Activated CD4-positive, alpha-beta memory T cell treated with anti-CD3 and anti-CD28 coated beads for 36 hours (primary cell): ENCODE measurements at regions not wholly inside any gene's neighbourhood (a gene's known extent, or its start where the extent isn't known, plus 50 kb on each side); places are given as distances from the start of the nearest gene placed in this dataset.

ENCODE experiments used
- CTCF ChIA-PET: fragments of 350-600 bp; sonication (Branson Sonifier 250); formaldehyde crosslinking; loops from one replicate; lab custom pipeline; 2021; ENCODE audit warnings: antibody characterized with exemption, inconsistent platforms; lab: Charles Lee
- POLR2A ChIA-PET: fragments of 350-600 bp; sonication (Branson Sonifier 250); formaldehyde crosslinking; loops from one replicate; lab custom pipeline; 2021; ENCODE audit warnings: antibody characterized with exemption; lab: Charles Lee
- DNase-seq: peaks from one replicate; pipeline ENCODE4 v3.0.0-alpha.2; 2020
- H3K27ac Mint-ChIP-seq: one replicate; pipeline ENCODE4 v1.8.0; 2021; ENCODE audit warnings: mixed read lengths
- H3K27me3 Mint-ChIP-seq: one replicate; pipeline ENCODE4 v1.8.0; 2021; ENCODE audit warnings: mixed read lengths
- H3K36me3 Mint-ChIP-seq: one replicate; pipeline ENCODE4 v1.8.0; 2021; ENCODE audit warnings: mixed read lengths
- H3K4me1 Mint-ChIP-seq: one replicate; pipeline ENCODE4 v1.8.0; 2021; ENCODE audit warnings: low read depth, mixed read lengths
- H3K4me3 Mint-ChIP-seq: one replicate; pipeline ENCODE4 v1.8.0; 2021; ENCODE audit warnings: mild to moderate bottlenecking, mixed read lengths
- H3K9me3 Mint-ChIP-seq: one replicate; pipeline ENCODE4 v1.8.0; 2021; ENCODE audit warnings: mixed read lengths
- intact Hi-C: fragments of 100-400 bp; cut with micrococcal nuclease; formaldehyde crosslinking; loops from one replicate; pipeline ENCODE4 v1.15.1; 2023

DNA sequence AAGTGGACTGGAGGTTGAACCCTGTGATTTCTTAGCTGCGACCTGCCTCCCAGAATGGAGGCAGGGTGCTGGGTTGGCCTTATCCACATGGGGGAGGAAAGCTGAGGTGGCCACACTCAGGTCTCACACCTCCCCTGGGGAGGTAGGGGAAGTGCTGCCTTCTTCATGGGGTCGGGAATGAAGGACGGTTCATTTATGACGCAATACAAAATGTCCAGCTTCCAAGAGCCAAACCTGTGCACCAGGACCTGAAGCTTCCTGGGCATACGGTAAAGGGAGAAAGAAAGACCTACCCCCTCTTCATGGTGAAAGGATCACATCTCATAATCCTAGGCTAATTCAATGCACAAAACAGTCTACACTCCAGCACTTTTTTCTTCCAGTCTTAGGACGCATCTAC lies 150.6 kb upstream of the CDYL start:
- intact Hi-C loops, result no loop called here
- no peak for DNase-seq
- Mint-ChIP-seq H3K4me3 (no peak overlapping the region), H3K27ac (no peak overlapping the region), H3K4me1 (no peaks in the 10 kb centered on the region), H3K9me3 (peaks cover 19% of the 10 kb centered on the region), H3K36me3 (peaks cover under 1% of the 10 kb centered on the region), H3K27me3 (no peaks in the 10 kb centered on the region)
- CTCF ChIA-PET, result no interaction called here
- POLR2A ChIA-PET, result no interaction called here

DNA sequence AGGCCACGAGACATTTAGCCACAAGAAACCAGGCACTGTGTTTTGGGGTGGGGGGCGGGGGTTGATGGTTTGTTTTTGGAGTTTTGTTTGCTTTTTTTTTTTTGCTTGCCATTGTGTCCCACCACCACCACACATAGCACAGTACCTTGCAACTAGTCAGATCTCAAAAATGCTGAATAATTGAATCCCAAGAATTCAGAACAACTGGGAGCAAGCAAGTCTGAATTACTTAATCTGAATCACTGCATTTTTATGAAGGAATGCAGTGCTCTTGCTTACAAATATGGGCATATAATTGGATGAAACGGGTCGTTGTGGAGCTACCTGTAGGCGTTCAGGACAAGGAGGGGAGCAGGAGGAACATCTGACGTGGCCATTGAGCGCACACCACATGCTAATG lies 151.5 kb upstream of the CDYL start:
- POLR2A ChIA-PET, result no interaction called here
- H3K27me3 Mint-ChIP-seq, result no peaks in the 10 kb centered on the region
- H3K36me3 Mint-ChIP-seq, result no peaks in the 10 kb centered on the region
- no peak for DNase-seq
- CTCF ChIA-PET, result no interaction called here
- H3K4me1 Mint-ChIP-seq, result no peaks in the 10 kb centered on the region
- H3K27ac Mint-ChIP-seq, result no peak overlapping the region
- intact Hi-C loops, result no loop called here
- H3K4me3 Mint-ChIP-seq, result no peak overlapping the region
- H3K9me3 Mint-ChIP-seq, result peaks cover 11% of the 10 kb centered on the region

DNA sequence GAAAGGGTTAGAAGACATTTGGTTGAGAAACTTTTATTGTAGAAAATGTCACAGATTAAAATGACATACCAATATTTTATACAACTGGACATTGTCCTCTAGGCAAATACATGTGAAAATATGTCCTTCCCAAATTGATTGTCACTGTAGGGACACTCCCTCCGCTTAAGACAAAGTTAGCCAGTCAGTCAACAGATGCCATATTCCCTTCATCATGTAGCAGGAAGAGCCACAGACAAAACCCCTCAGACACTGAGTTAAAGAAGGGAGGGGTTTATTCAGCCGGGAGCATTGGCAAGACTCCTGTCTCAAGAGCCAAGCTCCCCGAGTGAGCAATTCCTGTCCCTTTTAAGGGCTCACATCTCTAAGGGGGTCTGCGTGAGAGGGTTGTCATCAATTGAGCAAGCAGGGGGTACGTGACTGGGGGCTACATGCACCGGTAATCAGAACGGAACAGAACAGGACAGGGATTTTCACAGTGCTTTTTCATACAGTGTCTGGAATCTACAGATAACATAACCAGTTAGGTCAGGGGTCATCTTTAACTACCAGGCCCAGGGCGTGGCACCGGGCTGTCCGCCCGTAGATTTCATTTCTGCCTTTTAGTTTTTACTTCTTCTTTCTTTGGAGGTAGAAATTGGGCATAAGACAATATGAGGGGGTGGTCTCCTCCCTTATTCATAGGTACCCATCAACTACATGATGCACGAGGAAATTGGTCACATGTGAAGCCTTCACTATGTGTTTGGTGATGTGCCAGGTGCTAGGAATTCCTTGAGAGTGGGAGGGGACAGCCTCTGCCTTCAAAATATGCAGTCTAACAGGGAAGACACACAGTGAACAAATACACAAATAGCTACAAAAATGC lies 155.7 kb upstream of the CDYL start:
- Mint-ChIP-seq H3K9me3 (no peaks in the 10 kb centered on the region), H3K4me3 (no peak overlapping the region), H3K4me1 (no peaks in the 10 kb centered on the region), H3K36me3 (no peaks in the 10 kb centered on the region), H3K27ac (no peak overlapping the region), H3K27me3 (no peaks in the 10 kb centered on the region)
- DNase-seq, result no peak
- ChIA-PET POLR2A (no interaction called here), CTCF (no interaction called here)
- intact Hi-C loops, result no loop called here

DNA sequence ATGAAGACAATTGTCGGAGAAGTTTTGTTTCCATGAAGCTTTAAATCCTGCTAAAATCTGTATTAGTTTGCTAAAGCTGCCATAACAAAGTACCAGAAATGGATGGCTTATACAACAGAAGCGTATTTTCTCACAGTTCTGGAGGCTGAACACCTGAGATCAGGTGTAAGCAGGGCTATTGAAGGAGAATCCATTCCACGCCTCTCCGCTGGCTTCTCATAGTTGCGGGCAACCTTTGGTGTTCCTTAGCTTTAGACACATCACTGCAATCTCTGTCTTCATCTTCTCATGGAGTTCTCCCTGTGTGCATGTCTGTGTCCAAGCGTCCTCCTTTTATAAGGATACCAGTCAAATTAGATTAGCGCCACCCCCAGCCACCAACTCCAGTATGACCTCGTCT lies 159.9 kb upstream of the CDYL start:
- POLR2A ChIA-PET, result no interaction called here
- CTCF ChIA-PET, result no interaction called here
- Mint-ChIP-seq H3K27ac (no peak overlapping the region), H3K36me3 (no peaks in the 10 kb centered on the region), H3K9me3 (no peaks in the 10 kb centered on the region), H3K4me3 (no peak overlapping the region), H3K27me3 (peaks cover 5% of the 10 kb centered on the region), H3K4me1 (no peaks in the 10 kb centered on the region)
- intact Hi-C loops, result no loop called here
- no peak for DNase-seq

DNA sequence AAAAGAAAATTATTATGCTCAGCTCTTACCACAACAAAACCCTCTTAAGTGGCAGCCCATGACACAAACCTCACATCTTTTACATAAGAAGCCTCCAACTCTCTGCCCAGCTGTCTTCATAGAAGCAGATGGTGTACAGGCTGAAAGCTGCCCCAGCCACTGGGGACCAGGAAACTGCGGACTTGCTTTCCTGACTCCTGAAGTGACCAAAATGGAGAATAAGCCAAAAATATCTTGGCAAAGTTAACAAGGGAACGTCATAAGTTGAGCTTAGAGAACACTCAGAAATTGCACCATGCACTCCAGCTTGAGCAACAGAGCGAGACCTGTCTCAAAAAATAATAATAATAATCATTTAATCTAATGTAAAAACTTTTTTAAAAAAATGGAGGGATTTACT lies 160.3 kb upstream of the CDYL start:
- Mint-ChIP-seq H3K27ac (no peak overlapping the region), H3K4me1 (peaks cover under 1% of the 10 kb centered on the region), H3K27me3 (peaks cover 6% of the 10 kb centered on the region), H3K36me3 (no peaks in the 10 kb centered on the region), H3K9me3 (no peaks in the 10 kb centered on the region), H3K4me3 (no peak overlapping the region)
- POLR2A ChIA-PET, result no interaction called here
- DNase-seq, result no peak
- CTCF ChIA-PET, result no interaction called here
- intact Hi-C loops, result no loop called here

DNA sequence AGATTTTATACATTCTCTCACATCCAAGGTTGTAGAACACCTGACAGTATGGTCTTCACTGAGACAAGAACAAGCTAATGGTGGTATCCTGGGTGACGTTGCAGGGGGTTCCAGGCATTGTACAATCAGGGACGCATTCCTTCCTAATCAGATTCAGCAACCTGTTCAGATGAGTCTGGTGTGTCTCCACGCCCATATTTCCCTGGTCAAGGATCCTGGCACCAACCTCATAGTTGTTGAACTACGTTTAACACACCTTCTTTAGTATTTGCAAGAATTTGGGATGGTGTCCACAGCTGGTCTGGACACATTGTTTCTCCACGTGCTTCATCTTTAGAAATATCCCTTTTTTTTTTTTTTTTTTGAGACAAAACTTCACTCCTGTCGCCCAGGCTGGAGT lies 161.0 kb upstream of the CDYL start:
- ChIA-PET CTCF (no interaction called here), POLR2A (no interaction called here)
- H3K27ac Mint-ChIP-seq, result no peak overlapping the region
- H3K4me3 Mint-ChIP-seq, result no peak overlapping the region
- H3K9me3 Mint-ChIP-seq, result no peaks in the 10 kb centered on the region
- no peaks in the 10 kb centered on the region for H3K36me3 Mint-ChIP-seq
- H3K4me1 Mint-ChIP-seq, result peaks cover 2% of the 10 kb centered on the region
- no peak for DNase-seq
- intact Hi-C loops, result no loop called here
- H3K27me3 Mint-ChIP-seq, result peaks cover 10% of the 10 kb centered on the region

DNA sequence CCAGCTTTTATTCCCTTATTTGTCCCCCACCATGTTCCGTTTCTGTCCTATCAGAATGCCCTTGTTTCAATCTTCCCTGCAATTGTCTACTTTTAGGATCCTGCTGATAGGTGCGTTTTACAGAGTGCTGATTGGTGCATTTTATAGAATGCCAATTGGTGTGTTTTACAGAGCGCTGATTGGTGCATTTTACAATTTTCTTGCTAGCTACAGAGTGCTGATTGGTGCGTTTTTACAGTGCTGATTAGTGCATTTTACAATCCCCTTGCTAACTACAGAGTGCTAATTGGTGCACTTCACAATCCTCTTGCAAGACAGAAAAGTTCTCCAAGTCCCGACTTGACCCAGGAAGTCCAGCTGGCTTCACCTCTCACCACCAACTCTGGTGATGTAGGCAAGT lies 161.6 kb upstream of the CDYL start:
- no peak for DNase-seq
- ChIA-PET POLR2A (no interaction called here), CTCF (no interaction called here)
- H3K27me3 Mint-ChIP-seq, result peaks cover 12% of the 10 kb centered on the region
- no peaks in the 10 kb centered on the region for H3K9me3 Mint-ChIP-seq
- H3K36me3 Mint-ChIP-seq, result no peaks in the 10 kb centered on the region
- no peak overlapping the region for H3K27ac Mint-ChIP-seq
- peaks cover 2% of the 10 kb centered on the region for H3K4me1 Mint-ChIP-seq
- H3K4me3 Mint-ChIP-seq, result no peak overlapping the region
- intact Hi-C loops, result no loop called here

DNA sequence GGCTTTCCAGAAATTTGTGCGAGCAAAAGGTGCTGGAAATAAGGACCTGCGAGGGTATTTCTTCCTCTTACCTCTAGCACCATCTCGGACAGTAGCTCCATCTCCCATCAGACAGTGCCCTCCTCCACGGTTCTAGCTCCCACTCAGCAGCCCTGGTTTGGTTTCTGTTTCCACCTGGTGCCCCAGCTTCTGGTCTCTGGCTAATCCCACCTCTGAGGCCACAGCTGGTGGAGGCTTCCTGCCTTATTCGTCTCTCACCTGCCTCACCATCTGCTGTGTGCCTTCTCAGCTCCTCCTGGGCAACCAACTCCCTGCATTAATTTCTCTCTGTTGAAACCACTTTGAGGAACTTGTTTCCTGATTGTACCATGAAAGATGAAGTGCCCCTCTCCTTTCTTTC lies 162.4 kb upstream of the CDYL start:
- Mint-ChIP-seq H3K4me3 (no peak overlapping the region), H3K27me3 (peaks cover 15% of the 10 kb centered on the region), H3K9me3 (no peaks in the 10 kb centered on the region), H3K27ac (no peak overlapping the region), H3K36me3 (no peaks in the 10 kb centered on the region), H3K4me1 (peaks cover 2% of the 10 kb centered on the region)
- no peak for DNase-seq
- POLR2A ChIA-PET, result no interaction called here
- intact Hi-C loops, result no loop called here
- CTCF ChIA-PET, result no interaction called here

DNA sequence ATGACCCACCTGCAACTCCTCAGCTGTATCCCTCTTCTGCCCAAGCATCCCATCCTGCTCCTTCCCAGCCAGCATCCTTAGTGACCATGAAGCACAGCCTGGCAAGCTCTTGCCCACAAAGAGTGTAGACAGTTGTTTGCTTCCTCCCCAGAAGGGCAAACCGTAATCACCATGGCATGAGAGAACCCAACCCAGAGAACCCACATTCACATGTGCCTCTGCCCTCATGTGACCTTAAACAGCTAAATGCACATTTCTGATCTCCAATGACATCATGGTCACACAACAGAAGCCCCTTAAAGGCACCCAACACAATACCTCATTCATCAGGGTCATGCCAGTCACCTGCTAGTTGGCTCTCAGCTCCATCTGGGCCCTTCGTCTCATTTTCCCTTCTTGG lies 162.8 kb upstream of the CDYL start:
- H3K27ac Mint-ChIP-seq, result no peak overlapping the region
- H3K27me3 Mint-ChIP-seq, result peaks cover 15% of the 10 kb centered on the region
- intact Hi-C loops, result no loop called here
- H3K36me3 Mint-ChIP-seq, result no peaks in the 10 kb centered on the region
- peaks cover 2% of the 10 kb centered on the region for H3K4me1 Mint-ChIP-seq
- no peak for DNase-seq
- ChIA-PET CTCF (no interaction called here), POLR2A (no interaction called here)
- H3K9me3 Mint-ChIP-seq, result no peaks in the 10 kb centered on the region
- no peak overlapping the region for H3K4me3 Mint-ChIP-seq

DNA sequence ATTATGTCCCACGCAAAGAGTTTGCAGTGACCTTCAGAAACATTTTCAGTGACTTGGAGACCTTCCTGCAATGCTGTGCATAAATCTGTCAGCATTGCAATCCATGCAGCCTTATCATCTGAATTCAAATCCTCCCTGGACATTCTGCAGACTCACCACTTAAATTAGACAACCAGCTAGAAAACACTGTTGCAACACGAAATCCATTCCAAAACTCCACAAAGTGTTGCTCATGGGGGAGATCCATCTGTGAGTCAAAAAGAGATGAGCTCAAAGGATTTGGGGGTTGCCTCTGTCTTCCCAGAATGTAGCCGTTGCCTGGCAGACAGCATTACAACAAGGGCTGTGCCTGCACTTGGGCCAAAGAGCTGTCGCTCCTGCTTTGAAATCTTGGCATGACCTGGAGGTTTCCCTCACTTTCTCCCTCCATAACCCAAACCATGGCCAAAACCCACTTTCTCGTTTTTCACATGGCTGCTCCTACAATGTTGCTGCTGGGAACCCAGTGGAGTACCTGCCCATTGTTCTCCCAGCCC lies 163.5 kb upstream of the CDYL start:
- H3K4me3 Mint-ChIP-seq, result no peak overlapping the region
- DNase-seq, result no peak
- no peaks in the 10 kb centered on the region for H3K9me3 Mint-ChIP-seq
- H3K27me3 Mint-ChIP-seq, result peaks cover 15% of the 10 kb centered on the region
- H3K4me1 Mint-ChIP-seq, result peaks cover 2% of the 10 kb centered on the region
- no peak overlapping the region for H3K27ac Mint-ChIP-seq
- intact Hi-C loops, result no loop called here
- CTCF ChIA-PET, result no interaction called here
- no peaks in the 10 kb centered on the region for H3K36me3 Mint-ChIP-seq
- POLR2A ChIA-PET, result no interaction called here

DNA sequence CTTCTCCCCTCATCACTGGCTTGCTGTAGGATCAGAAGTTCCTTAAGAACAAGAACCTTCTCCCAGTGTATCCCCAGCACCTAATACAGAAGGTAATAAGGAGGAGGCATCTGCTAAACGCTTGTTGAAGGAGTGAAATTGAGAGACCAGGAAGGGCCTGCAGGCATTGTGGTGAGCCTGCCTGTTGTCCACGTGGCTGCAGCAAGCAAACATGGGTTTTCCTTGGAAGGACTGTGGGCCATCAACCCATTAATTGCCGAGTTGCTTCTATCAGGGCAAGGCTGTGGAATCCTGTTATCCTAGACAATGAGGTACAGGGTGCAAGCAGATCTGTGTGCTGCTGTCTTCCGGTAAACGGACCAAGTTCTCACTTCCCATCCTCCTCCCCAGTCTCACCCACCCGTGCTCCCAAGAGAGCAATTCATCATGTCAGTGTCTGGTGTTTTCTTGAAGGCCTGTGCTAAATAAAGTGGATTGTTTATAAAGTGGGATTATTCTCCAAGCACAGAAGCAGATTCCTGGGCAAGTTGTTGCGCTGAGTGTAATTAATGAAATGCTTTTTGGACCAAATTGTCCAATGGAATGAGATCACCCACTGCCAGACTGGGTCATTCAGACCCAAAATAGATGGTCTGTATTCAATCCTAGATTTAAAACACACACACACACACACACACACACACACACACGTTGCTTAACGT lies 164.6 kb upstream of the CDYL start:
- no peak overlapping the region for H3K27ac Mint-ChIP-seq
- intact Hi-C loops, result no loop called here
- H3K27me3 Mint-ChIP-seq, result peaks cover 17% of the 10 kb centered on the region

DNA sequence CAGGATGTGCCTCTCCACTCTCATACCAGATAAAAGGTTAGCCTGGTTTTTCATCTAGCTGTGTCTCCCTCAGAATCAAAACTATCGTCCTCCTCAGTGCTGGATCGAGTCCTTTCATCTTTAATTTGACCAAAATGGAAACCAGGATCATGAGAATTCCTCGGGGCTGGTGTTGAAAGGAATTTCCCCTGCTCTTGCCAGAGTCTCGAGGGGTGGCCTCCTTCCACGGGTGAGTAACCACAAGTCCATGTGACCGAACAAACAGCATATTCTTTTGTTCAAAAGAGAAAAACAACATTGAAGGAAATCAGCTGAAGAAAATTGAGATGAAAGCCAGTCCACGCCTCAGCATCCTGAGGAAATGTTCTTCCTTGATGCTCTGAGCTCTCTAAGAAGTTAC lies 165.9 kb upstream of the CDYL start:
- intact Hi-C loops, result no loop called here
- CTCF ChIA-PET, result no interaction called here

More for the DNA sequence above, 164.6 kb upstream of the CDYL start:
- H3K4me1 Mint-ChIP-seq, result peaks cover 2% of the 10 kb centered on the region
- no peaks in the 10 kb centered on the region for H3K9me3 Mint-ChIP-seq
- DNase-seq, result no peak
- CTCF ChIA-PET, result no interaction called here
- H3K4me3 Mint-ChIP-seq, result no peak overlapping the region
- no peaks in the 10 kb centered on the region for H3K36me3 Mint-ChIP-seq
- POLR2A ChIA-PET, result no interaction called here

More for the DNA sequence above, 165.9 kb upstream of the CDYL start:
- POLR2A ChIA-PET, result no interaction called here
- Mint-ChIP-seq H3K9me3 (no peaks in the 10 kb centered on the region), H3K4me1 (peaks cover 2% of the 10 kb centered on the region), H3K27ac (no peak overlapping the region), H3K4me3 (no peak overlapping the region), H3K27me3 (peaks cover 17% of the 10 kb centered on the region), H3K36me3 (no peaks in the 10 kb centered on the region)
- DNase-seq, result no peak
